Mesenchymal stem cell (in vitro differentiated cells and primary cell): ENCODE measurements at regions not wholly inside any gene's neighbourhood (a gene's known extent, or its start where the extent isn't known, plus 50 kb on each side); places are given as distances from the start of the nearest gene placed in this dataset.

ENCODE experiments used
- DNase-seq: peaks from one replicate; pipeline ENCODE4 v3.0.0-alpha.2; 2013
- H2AFZ ChIP-seq: one replicate; pipeline ENCODE4 v1.6.1; 2013; ENCODE audit warnings: low read depth, mild to moderate bottlenecking, control low read depth, inconsistent platforms, low read length, moderate library complexity
- H2AK5ac ChIP-seq: 2 replicates; pipeline ENCODE4 v1.6.1; 2013; ENCODE audit warnings: low read length, moderate library complexity, mild to moderate bottlenecking, inconsistent platforms; ENCODE audit not compliant: severe bottlenecking
- H2BK120ac ChIP-seq: one replicate; pipeline ENCODE4 v1.6.1; 2013; ENCODE audit warnings: low read depth, mild to moderate bottlenecking, inconsistent platforms, low read length, moderate library complexity
- H2BK12ac ChIP-seq, 2 experiments: one replicate each; pipeline ENCODE4 v1.6.1; 2013; ENCODE audit warnings: inconsistent platforms in 2 of 2, low read length in 2 of 2, mild to moderate bottlenecking in 2 of 2, moderate library complexity in 2 of 2, control low read depth in 1 of 2
- H2BK15ac ChIP-seq: one replicate; pipeline ENCODE4 v1.6.1; 2013; ENCODE audit warnings: mild to moderate bottlenecking, low read depth, inconsistent platforms; ENCODE audit not compliant: poor library complexity, severe bottlenecking
- H2BK5ac ChIP-seq: 2 replicates; pipeline ENCODE4 v1.6.1; 2013; ENCODE audit warnings: low read depth, mild to moderate bottlenecking, low read length, control low read depth, inconsistent platforms; ENCODE audit not compliant: poor library complexity, severe bottlenecking
- H3K14ac ChIP-seq, 2 experiments: one replicate each; pipeline ENCODE4 v1.6.1; 2013; ENCODE audit warnings: inconsistent platforms in 2 of 2, low read length in 2 of 2, control low read depth in 1 of 2, mild to moderate bottlenecking in 1 of 2, moderate library complexity in 1 of 2
- H3K18ac ChIP-seq, 2 experiments: one replicate each; pipeline ENCODE4 v1.6.1; 2013; ENCODE audit warnings: inconsistent platforms in 2 of 2, low read length in 2 of 2, control low read depth in 1 of 2, low read depth in 1 of 2, mild to moderate bottlenecking in 1 of 2
- H3K23ac ChIP-seq, 2 experiments: one replicate each; pipeline ENCODE4 v1.6.1; 2013; ENCODE audit warnings: inconsistent platforms in 2 of 2, low read length in 2 of 2, mild to moderate bottlenecking in 2 of 2, moderate library complexity in 2 of 2, control low read depth in 1 of 2
- H3K27ac ChIP-seq: 2 replicates; pipeline ENCODE4 v1.5.1; 2013; ENCODE audit warnings: mild to moderate bottlenecking, moderate library complexity, low read length, control low read depth, inconsistent platforms; ENCODE audit not compliant: poor library complexity, severe bottlenecking
- H3K27me3 ChIP-seq, 2 experiments: 2 replicates each; pipeline versions ENCODE4 v1.6.1 to v1.7.0; 2013; ENCODE audit warnings: low read length in 2 of 2, mild to moderate bottlenecking in 2 of 2, moderate library complexity in 2 of 2, control low read depth in 1 of 2, inconsistent platforms in 1 of 2; ENCODE audit not compliant: control insufficient read depth in 1 of 2, insufficient read depth in 1 of 2
- H3K36me3 ChIP-seq, 2 experiments: 2 replicates each; pipeline versions ENCODE4 v1.6.1 to v1.7.0; 2013; ENCODE audit warnings: low read length in 2 of 2, control low read depth in 1 of 2, inconsistent platforms in 1 of 2, low read depth in 1 of 2, mild to moderate bottlenecking in 1 of 2; ENCODE audit not compliant: insufficient read depth in 2 of 2, control insufficient read depth in 1 of 2
- H3K4ac ChIP-seq, 2 experiments: one replicate each; pipeline ENCODE4 v1.6.1; 2013; ENCODE audit warnings: inconsistent platforms in 2 of 2, low read length in 2 of 2, mild to moderate bottlenecking in 2 of 2, moderate library complexity in 2 of 2, control low read depth in 1 of 2, low read depth in 1 of 2
- H3K4me1 ChIP-seq: 2 replicates; pipeline ENCODE4 v1.6.1; 2013; ENCODE audit warnings: low read depth, low read length, control low read depth; ENCODE audit not compliant: control insufficient read depth, insufficient read depth
- H3K4me2 ChIP-seq: 2 replicates; pipeline ENCODE4 v1.6.1; 2013; ENCODE audit warnings: low read length, mild to moderate bottlenecking, inconsistent platforms; ENCODE audit not compliant: poor library complexity, severe bottlenecking
- H3K4me3 ChIP-seq, 2 experiments: 2 replicates each; pipeline versions ENCODE4 v1.5.1 to v1.7.0; 2013; ENCODE audit warnings: low read length in 2 of 2, mild to moderate bottlenecking in 2 of 2, control low read depth in 1 of 2, low read depth in 1 of 2; ENCODE audit not compliant: insufficient read depth in 1 of 2
- H3K79me1 ChIP-seq: replicated peaks from 2 replicates; pipeline ENCODE4 v1.6.1; 2013; ENCODE audit warnings: mild to moderate bottlenecking, control low read depth, low read length, inconsistent platforms; ENCODE audit not compliant: poor library complexity, severe bottlenecking
- H3K9ac ChIP-seq: 2 replicates; pipeline ENCODE4 v1.7.0; 2013; ENCODE audit warnings: mild to moderate bottlenecking, low read length, moderate library complexity
- H3K9me3 ChIP-seq: 2 replicates; pipeline ENCODE4 v1.7.0; 2013; ENCODE audit warnings: mild to moderate bottlenecking, low read length; ENCODE audit not compliant: control insufficient read depth
- H4K8ac ChIP-seq: one replicate; pipeline ENCODE4 v1.6.1; 2013; ENCODE audit warnings: inconsistent platforms, mild to moderate bottlenecking, low read length, moderate library complexity
- H4K91ac ChIP-seq: one replicate; pipeline ENCODE4 v1.6.1; 2013; ENCODE audit warnings: mild to moderate bottlenecking, low read length, inconsistent platforms
- WGBS: methylation state at CpG from one replicate; pipeline ENCODE4 v1.1.7; 2013; ENCODE audit warnings: mixed read lengths; 5-methylcytosine and 5-hydroxymethylcytosine counted together

- H4K91ac ChIP-seq = no peak overlapping the region
- WGBS = no CpG with 5 or more reads among the region's 2 CpGs
- H3K4ac ChIP-seq = no peak overlapping the region
Measured at GRCh38 chr13:80668452-80668851, 327.5 kb upstream of the SPRY2 start.

GRCh38 chr13:80666782-80667552, 326.0 kb upstream of the SPRY2 start:
- WGBS = no CpG with 5 or more reads among the region's 1 CpG
- H2AFZ ChIP-seq = no peak overlapping the region

More at GRCh38 chr13:80668452-80668851, 327.5 kb upstream of the SPRY2 start:
- Histone ChIP-seq H3K4me2 (no peak overlapping the region), H2AK5ac (no peak overlapping the region), H3K23ac (no peak overlapping the region), H3K18ac (no peak overlapping the region), H3K36me3 (no peaks in the 10 kb centered on the region), H2BK120ac (no peak overlapping the region), H3K9ac (no peak overlapping the region), H3K4me1 (no peaks in the 10 kb centered on the region), H3K27ac (no peak overlapping the region), H3K27me3 (no peaks in the 10 kb centered on the region), H2AFZ (no peak overlapping the region), H3K4me3 (no peak overlapping the region), H2BK12ac (no peak overlapping the region), H3K79me1 (no peaks in the 10 kb centered on the region), H3K14ac (no peak overlapping the region), H2BK15ac (no peak overlapping the region), H3K9me3 (peaks cover 20% of the 10 kb centered on the region), H4K8ac (no peak overlapping the region), H2BK5ac (no peak overlapping the region)
- no peak for DNase-seq

DNA sequence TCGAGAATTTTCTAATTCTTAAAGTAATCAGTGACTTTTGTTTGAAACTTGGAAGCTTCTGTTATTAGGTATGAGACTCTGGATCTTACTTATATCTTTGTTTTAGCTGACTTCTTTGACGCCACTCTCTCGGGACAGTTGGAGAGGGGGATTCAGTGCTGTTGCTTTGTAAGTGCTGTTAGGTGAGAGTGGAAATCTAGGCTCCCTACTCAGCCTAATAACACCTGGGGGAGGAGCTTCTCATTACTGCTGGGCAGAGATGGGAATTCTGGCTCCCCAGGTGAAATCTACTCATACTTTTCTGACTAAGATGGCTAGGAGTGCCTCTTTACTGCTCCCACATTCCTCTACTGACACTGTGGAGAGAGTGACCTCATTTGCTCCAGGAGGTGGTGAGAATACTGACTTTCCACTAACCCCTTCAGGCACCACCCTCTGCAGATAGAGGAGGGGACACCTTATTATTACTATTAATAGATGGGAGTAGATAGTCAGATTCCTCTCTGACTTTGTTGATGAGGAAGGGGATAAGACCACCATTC, 324.9 kb upstream of the SPRY2 start:
- Histone ChIP-seq H2AK5ac (no peak overlapping the region), H3K9ac (no peak overlapping the region), H3K4me2 (no peak overlapping the region), H2BK120ac (no peak overlapping the region), H2AFZ (no peak overlapping the region), H2BK15ac (no peak overlapping the region), H2BK5ac (no peak overlapping the region), H3K4ac (no peak overlapping the region), H3K27ac (no peak overlapping the region), H3K79me1 (no peaks in the 10 kb centered on the region), H2BK12ac (no peak overlapping the region), H3K27me3 (no peaks in the 10 kb centered on the region), H3K4me1 (no peaks in the 10 kb centered on the region), H4K91ac (no peak overlapping the region), H3K23ac (no peak overlapping the region), H3K18ac (no peak overlapping the region), H3K14ac (no peak overlapping the region), H3K36me3 (no peaks in the 10 kb centered on the region), H3K4me3 (no peak overlapping the region), H4K8ac (no peak overlapping the region), H3K9me3 (no peaks in the 10 kb centered on the region)
- no peak for DNase-seq
- 89% methylated on average over 2 of the region's 3 CpGs for WGBS

More at GRCh38 chr13:80666782-80667552, 326.0 kb upstream of the SPRY2 start:
- H2AK5ac ChIP-seq = no peak overlapping the region
- no peak overlapping the region for H3K23ac ChIP-seq
- DNase-seq = no peak
- H3K4me1 ChIP-seq = no peaks in the 10 kb centered on the region
- no peak overlapping the region for H2BK120ac ChIP-seq
- H3K36me3 ChIP-seq = no peaks in the 10 kb centered on the region
- peaks cover 5% of the 10 kb centered on the region for H3K9me3 ChIP-seq
- no peaks in the 10 kb centered on the region for H3K27me3 ChIP-seq
- H2BK15ac ChIP-seq = no peak overlapping the region
- no peak overlapping the region for H3K18ac ChIP-seq
- H3K4me2 ChIP-seq = no peak overlapping the region
- no peaks in the 10 kb centered on the region for H3K79me1 ChIP-seq
- H3K14ac ChIP-seq = no peak overlapping the region
- no peak overlapping the region for H3K4ac ChIP-seq
- H2BK12ac ChIP-seq = no peak overlapping the region
- no peak overlapping the region for H4K8ac ChIP-seq
- no peak overlapping the region for H2BK5ac ChIP-seq
- no peak overlapping the region for H3K27ac ChIP-seq
- no peak overlapping the region for H4K91ac ChIP-seq
- no peak overlapping the region for H3K9ac ChIP-seq
- no peak overlapping the region for H3K4me3 ChIP-seq

DNA sequence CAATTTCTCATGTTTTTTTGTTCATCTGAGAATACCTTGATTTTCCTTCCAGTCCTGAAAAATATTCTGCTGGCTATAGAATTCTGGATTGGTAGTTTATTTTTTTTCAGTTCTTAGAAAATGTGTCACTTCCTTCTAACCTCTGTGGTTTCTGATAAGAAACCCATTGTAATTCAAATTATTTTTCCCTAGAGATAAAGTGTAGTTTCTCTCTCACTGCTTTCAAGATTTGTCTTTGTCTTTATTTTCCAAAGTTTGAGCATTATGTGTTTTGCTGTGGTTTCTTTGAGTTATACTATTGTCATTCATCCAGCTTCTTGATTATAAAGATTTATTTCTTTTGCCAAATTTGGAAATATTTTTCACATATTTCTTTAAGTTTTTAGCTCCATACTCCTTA, 324.0 kb upstream of the SPRY2 start:
- Histone ChIP-seq H3K23ac (no peak overlapping the region), H3K9ac (no peak overlapping the region), H3K27ac (no peak overlapping the region), H3K4me3 (no peak overlapping the region), H3K18ac (no peak overlapping the region), H2BK5ac (no peak overlapping the region), H3K4me2 (no peak overlapping the region), H2BK15ac (no peak overlapping the region), H2AFZ (no peak overlapping the region), H3K4me1 (no peaks in the 10 kb centered on the region), H4K8ac (no peak overlapping the region), H2AK5ac (no peak overlapping the region), H3K4ac (no peak overlapping the region), H2BK120ac (no peak overlapping the region), H2BK12ac (no peak overlapping the region), H3K9me3 (no peaks in the 10 kb centered on the region), H3K27me3 (no peaks in the 10 kb centered on the region), H3K14ac (no peak overlapping the region), H4K91ac (no peak overlapping the region), H3K36me3 (no peaks in the 10 kb centered on the region), H3K79me1 (no peaks in the 10 kb centered on the region)
- no peak for DNase-seq
